GM21528 (cell line): ENCODE measurements at regions not wholly inside any gene's neighbourhood (a gene's known extent, or its start where the extent isn't known, plus 50 kb on each side); places are given as distances from the start of the nearest gene placed in this dataset.

ENCODE experiments used
- ATAC-seq: cut with Tn5 transposase; IDR thresholded peaks from one replicate; pipeline ENCODE4 v1.9.1; 2021; ENCODE audit warnings: mild to moderate bottlenecking, moderate library complexity; ENCODE audit not compliant: unreplicated experiment, low FRiP score

- ATAC-seq: no peak
Observed at GRCh38 chr3:124558991-124559845, 171.0 kb upstream of the UMPS start.

- ATAC-seq: no peak
Observed at GRCh38 chr3:124559846-124560574, 170.2 kb upstream of the UMPS start.

DNA sequence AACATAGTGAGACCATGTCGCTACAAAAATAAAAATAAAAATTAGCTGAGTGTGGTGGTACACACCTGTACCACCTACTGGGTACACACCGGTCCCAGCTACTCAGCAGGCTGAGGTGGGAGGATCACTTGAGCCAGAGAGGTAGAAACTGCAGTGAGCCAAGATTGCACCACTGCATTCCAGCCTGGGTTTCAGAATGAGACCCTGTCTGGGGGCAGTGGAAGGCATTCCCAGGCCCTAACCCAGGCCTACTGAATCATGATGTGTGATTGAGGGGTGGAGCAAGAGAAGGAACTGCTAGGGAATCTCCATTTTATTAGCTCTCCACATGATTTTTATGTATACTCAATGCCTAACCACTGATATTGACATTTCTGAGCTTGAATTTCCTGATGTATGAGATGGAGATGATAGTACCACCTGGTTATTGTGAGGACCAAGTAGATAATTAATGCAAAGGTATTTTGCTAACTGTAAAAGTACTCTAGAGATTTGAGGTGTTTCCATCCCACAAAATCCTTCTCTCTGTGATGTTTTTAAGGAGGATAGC lies 169.5 kb upstream of the UMPS start:
- ATAC-seq: no peak

DNA sequence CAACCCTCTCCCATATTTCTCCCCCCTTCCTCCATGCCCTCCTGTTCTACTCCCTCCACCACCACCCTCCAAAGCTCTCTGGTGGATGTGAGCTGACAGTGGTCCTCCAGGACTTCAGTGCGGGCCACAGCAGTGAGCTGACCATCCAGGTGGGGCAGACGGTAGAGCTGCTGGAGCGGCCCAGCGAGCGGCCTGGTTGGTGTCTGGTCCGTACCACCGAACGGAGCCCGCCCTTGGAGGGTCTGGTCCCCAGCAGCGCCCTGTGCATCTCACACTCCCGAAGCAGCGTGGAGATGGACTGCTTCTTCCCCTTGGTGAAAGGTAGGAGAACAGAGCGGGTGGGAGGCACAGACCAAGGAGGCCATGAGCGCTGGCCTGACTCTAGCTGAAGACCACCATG lies 167.5 kb upstream of the UMPS start:
- ATAC-seq: no peak

GRCh38 chr3:124563376-124563775 lies 166.9 kb upstream of the UMPS start:
- ATAC-seq: no peak

DNA sequence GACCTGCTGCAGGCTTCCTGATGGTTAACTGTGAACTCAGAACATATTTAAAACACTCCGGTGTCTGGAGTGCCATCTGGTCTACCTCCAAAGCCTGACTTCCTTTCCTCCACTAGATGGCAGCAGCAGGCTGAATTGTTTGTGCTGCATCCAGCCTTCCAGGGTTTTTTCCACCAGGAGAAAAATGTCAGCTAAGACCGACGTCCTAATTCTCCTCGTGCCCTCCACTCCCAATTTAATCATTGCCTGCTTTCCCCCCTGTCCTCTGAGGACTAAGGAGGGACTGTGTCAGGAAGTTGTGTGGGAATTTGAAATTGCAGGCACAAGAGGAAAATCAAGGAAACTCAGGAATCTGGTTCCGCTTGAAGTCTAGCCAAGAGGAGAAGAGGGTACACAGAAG lies 165.2 kb upstream of the UMPS start:
- no peak for ATAC-seq

GRCh38 chr3:124565551-124565950 lies 164.7 kb upstream of the UMPS start:
- ATAC-seq: no peak

DNA sequence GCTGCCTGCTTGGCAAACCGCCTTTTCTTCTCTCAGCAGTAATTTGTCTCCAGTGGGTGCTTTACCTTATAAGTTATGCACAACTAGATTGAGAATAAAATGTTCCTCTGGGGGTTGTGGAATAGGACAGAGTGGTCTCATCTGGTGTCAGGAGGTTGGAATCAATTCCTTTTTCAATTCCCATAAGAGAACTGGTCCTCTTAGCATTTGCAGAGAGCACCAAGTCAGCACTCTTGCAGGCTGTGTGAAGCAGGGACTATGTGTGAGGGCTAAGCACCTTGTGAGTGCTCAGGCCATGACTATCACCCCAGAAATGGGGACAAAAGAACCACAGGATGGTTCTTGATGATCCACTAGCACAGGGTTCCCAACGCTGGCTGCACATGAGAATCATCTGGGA lies 163.6 kb upstream of the UMPS start:
- no peak for ATAC-seq

GRCh38 chr3:124567179-124567578 lies 163.1 kb upstream of the UMPS start:
- ATAC-seq: no peak

- no peak for ATAC-seq
Observed at GRCh38 chr3:124569761-124570160, 160.5 kb upstream of the UMPS start.

DNA sequence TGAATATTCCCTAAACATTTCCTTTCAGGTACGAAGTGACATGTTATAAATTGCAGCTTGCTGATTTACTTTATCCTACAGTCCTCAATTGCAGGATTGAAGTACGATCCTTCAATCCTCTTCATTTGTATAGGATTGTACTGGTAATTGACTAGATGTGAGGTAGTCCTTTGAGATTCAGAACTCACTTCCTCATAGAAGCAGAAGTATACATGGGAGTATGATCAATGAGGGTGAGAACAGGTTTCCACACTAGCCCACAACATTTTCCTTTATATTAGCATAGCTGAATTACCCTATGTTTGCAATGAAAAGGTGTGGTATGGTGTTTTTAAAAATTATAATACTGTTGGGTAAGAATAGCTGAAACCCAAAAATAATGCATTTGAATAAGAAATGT lies 160.0 kb upstream of the UMPS start:
- ATAC-seq: no peak

DNA sequence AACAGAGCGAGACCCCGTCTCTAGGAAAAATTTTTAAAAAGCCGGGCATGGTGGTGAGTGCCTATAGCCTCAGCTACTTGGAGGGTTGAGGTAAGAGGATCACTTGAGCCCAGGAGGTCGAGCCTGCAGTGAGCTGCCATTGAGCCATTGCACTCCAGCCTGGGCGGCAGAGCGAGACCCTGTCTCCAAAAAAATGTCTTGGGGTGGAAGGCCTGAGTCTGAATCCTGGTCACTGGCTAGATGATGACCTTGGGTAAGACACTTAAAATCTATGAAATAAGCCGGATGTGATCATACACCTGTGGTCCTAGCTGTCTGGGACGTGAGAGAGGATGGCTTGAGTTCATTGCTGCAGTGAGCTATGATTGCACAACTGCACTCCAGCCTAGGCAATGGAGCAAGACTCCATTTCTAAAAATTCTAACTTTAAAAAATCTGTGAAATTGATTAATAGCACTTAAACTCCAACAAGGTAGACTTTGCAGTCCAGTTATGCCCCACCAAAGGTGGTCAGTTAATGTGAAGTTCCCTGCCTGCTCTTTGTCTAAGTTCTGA lies 157.3 kb upstream of the UMPS start:
- ATAC-seq: no peak

DNA sequence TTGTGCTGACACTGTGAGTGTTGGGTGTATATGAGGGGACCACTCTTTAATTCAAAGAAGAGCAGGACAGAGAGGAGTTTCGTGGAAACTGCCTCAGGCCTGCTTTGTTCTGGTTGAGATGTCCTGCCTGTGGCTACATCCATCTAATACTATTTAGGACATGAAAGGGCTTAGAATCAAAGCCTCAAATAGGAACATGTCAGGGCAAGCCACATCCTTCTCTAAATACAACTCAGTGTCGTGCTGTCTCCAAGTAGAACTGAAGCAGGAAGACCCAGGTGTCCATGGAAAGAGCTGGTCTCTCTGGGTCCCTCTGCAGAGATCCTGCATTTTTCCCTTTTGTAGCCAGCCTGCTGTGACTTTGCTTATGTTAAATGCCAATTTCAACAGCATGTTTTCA lies 156.2 kb upstream of the UMPS start:
- ATAC-seq: no peak

DNA sequence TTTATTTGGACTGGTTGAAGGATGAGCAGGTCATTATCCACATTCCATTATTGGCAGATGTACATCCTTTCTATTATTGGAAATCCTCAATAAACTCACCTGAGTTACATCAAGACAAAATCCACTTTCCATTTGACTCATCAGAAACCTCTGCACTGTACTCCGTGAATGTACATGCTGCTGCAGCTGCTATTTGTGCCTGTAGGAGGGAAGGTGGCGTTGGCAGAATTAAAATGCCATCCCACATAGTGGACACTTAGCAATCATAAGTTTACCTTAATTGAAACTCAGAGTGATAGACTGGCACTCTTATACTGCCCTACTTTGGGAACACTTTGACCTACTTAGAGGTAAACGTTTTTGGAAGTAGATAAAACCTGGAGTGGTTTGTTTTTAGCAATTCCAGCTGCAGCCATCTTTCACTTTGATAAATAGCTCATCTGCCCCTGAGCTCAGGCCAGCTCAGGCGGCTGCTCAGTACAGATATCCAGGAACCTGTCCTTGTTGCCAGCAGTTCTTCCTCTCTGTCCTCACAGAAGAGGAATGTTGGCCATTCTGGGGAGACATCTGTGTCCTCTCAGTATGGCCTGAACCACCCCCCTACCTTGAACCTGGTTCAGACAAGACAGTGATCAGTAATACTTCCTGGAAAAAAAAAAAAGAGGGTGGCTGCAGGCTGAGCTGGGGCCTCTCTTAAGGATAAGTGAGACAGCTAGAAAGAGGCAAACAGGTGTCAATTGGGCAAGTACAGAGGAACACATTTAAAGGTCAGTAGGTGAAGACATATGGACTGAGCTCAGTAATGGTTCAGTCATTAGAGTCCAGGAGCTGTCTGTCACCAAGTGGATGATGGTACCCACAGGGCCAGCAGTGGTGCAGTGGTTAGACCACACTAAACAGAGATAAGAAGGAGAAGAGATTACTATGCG lies 153.4 kb upstream of the UMPS start:
- no peak for ATAC-seq

- peak; percentile 60 for ATAC-seq
Observed at GRCh38 chr3:124577494-124578167, 152.6 kb upstream of the UMPS start.

GRCh38 chr3:124579641-124580040 lies 150.6 kb upstream of the UMPS start:
- no peak for ATAC-seq

DNA sequence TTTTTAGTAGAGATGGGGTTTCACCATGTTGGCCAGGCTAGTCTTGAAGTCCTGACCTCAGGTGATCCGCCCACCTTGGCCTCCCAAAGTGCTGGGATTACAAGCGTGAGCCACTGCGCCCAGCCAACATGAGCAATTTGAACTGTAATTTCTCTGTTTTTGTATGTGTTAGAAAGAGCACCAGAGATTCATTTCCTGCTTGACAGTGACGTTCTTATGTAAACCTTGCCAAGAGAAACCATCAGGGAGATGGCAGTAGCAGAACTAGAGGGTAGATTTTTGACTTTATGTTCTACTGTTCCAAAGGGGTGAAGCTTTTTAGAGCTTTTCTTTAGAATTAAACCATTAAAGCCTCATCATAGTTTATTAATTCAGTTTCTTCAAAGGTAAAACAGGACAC lies 148.1 kb upstream of the UMPS start:
- no peak for ATAC-seq

DNA sequence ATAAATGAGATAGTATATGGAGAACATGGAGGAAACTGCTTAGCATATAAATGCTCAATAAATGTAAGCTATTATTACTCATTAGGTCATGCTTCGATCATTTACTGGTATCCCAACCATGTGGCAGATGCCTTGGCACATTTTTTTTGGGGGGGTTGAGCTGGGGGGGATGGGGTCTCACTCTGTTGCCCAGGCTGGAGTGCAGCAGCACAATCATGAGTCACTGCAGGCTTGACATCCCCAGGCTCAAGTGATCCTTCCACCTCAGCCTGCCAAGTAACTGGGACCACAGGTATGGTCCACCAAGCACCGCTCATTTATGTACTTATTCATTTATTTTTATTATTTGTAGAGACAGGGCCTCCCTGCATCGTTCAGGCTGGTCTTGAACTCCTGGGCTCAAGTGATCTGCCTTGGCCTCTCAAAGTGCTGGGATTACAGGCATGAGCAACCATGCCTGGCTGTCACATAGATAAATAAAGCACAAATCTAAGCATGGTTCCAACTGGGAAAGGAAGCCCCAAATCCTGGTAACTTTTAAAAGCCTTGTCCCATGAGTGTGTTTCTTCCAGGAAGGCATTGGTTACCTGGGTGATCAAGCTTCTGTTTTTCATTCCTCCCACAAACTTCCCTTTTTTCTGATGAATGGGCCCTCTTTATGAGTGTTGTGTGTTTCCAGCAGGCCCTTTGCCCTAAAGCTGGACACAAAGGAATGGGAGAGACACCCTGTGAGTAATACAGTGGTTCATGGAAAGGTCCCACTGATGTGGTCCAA lies 147.4 kb upstream of the UMPS start:
- no peak for ATAC-seq

- ATAC-seq: no peak
Observed at GRCh38 chr3:124584245-124584551, 146.1 kb upstream of the UMPS start.
